Jurkat, Clone E6-1 (cell line): ENCODE measurements at regions not wholly inside any gene's neighbourhood (a gene's known extent, or its start where the extent isn't known, plus 50 kb on each side); places are given as distances from the start of the nearest gene placed in this dataset.

Source experiments
- DNase-seq: peaks from one replicate; pipeline ENCODE4 v3.0.0-alpha.2; 2011; ENCODE audit warnings: low read depth, low spot score
- H3K4me3 ChIP-seq: 2 replicates; pipeline ENCODE4 v1.5.1; 2011; ENCODE audit warnings: mild to moderate bottlenecking, low read length, control low read depth, moderate library complexity

DNA sequence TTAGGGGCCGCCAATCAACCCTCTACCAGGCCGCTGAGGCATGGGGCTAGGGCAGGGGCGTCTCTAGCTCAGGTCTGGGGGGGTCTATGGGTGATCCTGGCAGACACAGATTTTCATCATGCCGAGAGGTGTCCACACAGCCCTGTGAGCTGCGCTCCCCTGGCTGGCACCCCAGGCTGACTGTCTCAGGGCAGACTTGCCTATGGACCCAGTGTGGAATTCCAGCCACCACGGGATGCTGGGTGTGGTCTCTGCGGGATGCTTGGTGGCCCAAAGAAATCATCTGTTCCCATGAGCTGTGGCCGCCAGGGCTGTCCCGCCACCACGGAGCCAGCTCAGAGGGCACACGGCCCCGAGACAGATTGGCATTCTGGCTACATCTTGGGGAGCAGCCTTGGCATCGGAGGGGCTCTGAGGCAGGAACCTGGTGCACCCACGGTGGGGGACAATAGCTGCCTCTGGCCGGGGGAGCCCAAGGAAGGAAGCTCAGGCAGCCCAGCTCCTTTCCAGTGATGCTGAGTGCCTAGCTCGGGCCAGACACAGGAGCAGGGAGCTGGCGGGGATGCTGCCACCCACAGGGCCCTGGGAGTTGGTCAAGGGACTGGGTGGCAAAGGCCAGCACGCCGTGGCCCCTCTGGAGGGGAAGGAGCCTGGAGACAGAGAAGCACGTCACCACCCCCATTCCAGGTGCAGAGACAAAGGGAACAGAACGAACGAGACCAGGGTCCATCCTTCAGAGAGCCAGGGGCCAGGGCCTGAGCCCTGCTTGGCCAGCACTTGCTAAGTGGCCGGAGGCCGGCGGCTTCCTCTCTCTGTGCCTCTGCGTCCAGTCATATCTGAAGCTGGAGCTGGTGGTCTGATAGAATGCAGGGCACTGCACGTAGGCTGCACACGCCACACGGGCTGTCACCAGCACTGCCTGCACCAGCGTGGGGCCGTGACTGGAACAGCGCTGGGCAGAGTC lies 64.4 kb upstream of the FGF3 start:
- no peak for DNase-seq
- H3K4me3 ChIP-seq, result no peak overlapping the region

- no peak for DNase-seq
- H3K4me3 ChIP-seq, result no peak overlapping the region
Measured at GRCh38 chr11:69884286-69884685, 65.1 kb upstream of the FGF3 start.

- no peak for DNase-seq
- no peak overlapping the region for H3K4me3 ChIP-seq
Measured at GRCh38 chr11:69884751-69885150, 65.5 kb upstream of the FGF3 start.

GRCh38 chr11:69887330-69887729 lies 68.1 kb upstream of the FGF3 start:
- DNase-seq, result no peak
- H3K4me3 ChIP-seq, result no peak overlapping the region

DNA sequence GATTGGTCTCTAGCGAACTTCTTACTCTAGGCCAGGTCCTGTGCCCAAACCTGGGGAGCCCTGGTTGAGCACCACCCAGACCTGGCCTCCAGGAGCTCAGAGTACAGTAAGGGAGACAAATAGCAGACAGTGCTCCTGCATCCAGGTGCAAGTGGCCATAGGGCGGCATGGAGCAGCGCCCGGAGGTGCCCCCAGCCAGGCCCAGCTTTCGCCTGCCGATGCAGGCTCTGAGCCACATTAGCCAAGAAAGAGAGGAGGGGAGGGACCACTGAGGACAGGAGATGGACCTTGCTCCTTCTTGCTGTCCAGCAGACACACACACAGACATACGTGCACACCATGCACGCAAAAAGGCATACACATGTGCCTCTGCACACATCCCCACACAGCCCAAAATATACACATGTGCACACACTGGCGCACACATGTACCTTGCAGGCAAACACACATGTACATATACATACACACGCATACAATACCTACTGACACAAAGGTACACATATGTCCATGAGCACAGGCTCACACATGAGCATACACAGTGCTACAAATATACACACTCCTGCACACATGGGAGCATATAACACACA lies 68.7 kb upstream of the FGF3 start:
- DNase-seq, result no peak
- no peak overlapping the region for H3K4me3 ChIP-seq

DNA sequence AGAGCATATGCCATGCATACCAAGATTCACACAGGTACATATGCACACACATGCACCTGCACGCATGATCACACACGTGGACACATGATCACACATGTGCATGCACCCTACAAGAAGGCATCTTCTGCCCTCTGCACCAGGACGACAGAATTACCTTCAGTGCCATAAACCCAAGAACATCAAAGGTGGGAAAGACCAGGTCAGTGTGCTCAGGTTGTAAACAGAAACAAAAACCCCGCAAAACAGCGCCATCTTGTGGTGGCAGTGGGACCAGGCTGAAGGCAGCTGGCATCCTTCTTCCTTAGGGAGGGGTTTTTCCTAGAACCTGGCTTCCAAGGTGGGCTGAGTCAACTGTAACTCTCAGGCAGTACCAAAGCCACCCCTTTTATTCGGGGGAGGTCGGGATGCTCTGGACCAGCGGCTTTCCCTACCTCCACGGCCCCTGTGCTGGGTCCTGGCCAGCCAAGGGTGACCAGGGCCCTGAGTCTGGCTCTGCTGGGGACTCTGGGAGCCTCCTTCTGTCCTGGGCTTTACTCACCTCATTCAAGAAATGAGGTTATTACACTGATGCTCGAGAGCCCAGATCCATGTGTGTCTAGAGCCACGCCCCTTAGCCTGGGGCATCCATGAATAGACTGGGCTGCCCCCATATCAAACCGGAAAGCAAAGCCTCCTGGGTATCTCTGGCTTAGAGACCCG lies 69.4 kb upstream of the FGF3 start:
- peak; percentile 43 for DNase-seq
- no peak overlapping the region for H3K4me3 ChIP-seq

- H3K4me3 ChIP-seq, result no peak overlapping the region
- DNase-seq, result no peak
Measured at GRCh38 chr11:69889400-69890318, 70.4 kb upstream of the FGF3 start.

DNA sequence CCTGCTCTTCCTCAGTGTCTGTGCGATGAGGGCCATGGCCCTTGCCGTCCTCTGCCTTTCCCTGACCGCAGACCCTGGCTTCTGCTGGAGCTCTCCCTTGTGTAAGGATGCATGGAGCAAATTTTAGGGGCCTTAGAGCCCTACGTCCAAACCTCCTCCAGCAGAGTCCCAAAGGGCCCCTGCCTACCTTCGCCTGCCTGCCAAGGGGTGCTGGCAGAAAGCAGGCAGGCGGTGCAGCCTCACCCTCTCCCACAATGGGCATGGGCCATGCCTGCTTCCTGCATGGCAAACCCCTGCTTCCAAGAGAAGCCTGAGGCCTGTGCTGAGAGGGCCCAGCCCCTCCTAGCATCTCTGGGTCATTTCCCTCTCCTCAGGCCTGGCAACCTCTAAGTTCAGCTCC lies 71.3 kb upstream of the FGF3 start:
- no peak for DNase-seq
- H3K4me3 ChIP-seq, result no peak overlapping the region

DNA sequence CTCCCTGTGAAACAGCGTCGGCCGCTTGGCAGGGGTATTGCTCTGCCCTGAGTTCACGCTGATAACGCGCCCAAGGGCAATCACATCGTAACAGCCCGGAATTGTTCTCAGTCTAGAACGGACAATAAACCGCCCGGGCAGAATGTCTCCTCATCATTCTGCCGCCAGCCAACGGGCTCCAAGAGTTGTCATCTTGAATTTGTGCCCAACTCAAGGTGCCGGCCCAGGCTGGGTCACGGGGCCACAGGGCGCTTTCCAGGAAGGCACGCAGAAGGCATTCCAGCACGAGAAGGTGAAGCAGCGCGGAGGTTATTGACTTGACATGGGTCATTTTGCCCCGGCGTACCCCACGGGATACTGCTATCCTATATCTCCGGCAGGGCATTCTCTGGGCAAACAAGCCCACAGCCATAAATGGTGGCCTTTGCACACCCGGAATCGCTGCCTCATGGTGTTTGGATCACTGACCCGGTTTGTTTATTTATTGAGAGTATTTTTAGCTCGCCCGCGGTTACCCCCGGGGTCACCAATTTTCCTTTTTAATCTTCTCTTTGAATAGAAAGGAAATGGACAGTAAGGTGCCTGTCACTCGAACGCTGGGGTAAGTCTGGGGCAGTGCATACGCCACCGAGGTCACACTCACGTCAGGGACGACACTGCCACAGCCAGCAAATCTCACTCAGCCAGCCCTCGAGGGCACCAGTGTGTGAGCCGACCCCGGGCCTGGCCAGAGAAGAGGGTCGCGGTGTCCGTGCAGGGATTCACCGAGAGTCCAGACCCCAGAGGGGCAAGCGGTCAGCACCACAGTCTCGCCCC lies 72.4 kb upstream of the FGF3 start:
- no peak for DNase-seq
- no peak overlapping the region for H3K4me3 ChIP-seq

GRCh38 chr11:69892237-69892985 lies 73.2 kb upstream of the FGF3 start:
- no peak overlapping the region for H3K4me3 ChIP-seq
- no peak for DNase-seq

DNA sequence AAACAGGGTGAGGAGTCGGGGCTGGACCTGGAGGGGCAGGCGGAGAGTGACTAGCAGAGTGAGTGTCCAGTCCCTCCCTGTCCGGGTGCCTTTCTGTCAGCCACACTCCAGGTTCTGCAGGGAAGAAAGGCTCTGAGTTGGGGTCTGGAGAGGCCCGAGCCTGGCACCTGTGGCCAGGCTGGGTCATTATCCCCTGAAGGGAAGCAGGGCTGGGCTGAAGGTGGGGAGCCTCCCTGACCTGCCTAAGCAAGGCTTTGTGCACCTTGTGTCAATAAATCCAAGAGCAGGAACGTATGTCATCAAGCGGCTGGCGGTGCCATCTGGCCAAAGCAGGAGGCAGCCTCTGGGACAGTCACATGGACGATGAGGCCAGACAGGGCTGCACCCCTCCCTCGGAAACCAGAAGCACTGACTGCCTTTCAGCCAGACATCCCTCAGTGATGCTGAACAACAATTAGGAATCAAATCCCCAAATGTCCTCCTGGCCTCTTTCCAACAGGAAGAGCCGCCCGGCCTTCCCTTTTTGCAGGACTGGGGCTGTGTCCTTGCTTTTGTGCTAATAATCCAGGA lies 73.9 kb upstream of the FGF3 start:
- DNase-seq, result no peak
- no peak overlapping the region for H3K4me3 ChIP-seq

- DNase-seq, result no peak
- no peak overlapping the region for H3K4me3 ChIP-seq
Measured at GRCh38 chr11:69893631-69894030, 74.4 kb upstream of the FGF3 start.

DNA sequence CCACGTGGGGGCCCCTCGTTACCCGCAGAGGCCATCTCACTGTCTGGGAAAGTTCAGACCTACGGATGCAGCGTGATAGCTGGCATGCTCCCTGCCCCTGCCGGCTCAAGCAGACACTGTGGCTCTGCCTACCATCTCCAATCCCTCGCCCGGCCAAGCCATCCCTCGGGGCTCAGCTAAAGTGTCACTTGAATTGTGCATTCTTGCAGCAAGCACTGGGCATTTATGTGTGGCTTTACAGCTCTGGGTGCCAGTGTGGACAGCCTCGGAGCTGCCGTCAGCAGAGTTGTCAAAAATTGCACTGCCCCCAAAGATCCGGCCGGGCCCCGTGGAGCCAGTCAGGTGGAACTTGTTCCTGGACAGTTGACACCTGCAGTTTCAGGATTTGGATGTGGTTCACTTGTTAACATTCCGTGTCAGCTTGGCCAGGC lies 75.0 kb upstream of the FGF3 start:
- H3K4me3 ChIP-seq, result no peak overlapping the region
- DNase-seq, result no peak

DNA sequence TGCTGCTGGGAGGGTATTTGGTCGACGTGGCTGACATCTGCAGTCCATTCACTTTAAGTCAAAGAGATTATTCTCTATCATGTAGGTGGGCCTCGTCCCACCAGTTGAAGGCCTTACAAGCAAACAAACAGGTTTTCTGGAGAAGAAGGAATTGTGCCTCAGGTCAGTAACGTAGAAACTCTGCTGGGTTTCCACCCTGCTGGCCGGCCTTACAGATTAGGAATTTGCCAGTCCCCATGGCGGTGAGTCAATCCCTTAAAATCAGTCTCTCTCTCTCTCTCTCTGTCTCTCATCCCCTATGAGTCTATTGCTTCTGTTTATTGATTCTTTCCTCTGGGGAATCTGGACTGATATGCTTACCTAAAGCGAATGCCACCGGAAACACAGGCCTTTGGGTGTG lies 75.4 kb upstream of the FGF3 start:
- DNase-seq, result no peak
- no peak overlapping the region for H3K4me3 ChIP-seq

DNA sequence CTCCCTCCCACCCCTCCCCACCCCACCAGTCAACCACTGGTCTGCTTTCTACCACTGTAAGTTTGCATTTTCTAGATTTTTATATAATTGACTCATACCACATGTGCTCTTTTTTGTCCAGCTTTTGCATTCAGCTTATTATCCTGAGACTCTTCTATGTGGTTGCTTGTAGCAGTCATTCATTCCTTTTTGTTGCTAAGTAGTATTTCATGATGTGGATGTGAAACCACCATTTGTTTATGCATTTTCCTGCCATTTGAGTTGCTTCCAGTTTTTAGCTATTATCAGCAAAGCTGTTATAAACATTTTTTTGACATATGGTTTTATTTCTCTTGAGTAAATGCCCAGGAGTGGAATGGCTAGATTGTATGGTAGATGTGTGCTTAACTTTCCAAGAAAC lies 77.0 kb upstream of the FGF3 start:
- H3K4me3 ChIP-seq, result no peak overlapping the region
- DNase-seq, result no peak

GRCh38 chr11:69898123-69898522 lies 78.9 kb upstream of the FGF3 start:
- no peak overlapping the region for H3K4me3 ChIP-seq
- no peak for DNase-seq
